ENCODE measurements at regions not wholly inside any gene's neighbourhood (a gene's known extent, or its start where the extent isn't known, plus 50 kb on each side); places are given as distances from the start of the nearest gene placed in this dataset.

DNA sequence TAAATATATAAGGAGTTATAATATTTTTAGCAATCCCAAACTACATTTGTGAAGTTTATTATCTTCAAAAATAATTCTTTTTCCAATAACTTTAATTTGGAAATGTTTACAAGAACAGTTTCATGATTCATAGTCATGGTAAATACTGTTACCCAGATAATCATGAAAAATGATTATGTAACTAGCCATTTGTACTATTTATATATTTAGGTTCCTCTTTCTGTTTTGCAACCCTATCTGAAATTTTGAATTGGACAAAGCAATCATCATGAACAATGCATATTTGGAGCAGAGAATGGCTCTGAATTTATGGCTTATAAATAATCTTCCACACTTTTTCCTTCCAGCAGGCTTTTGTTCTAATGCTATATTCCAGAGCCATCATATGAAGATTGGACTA, 499.7 kb downstream of the SLCO4C1 start:
- no peak for TF ChIP-seq EZH2phosphoT487 (IDR thresholded peaks at IDR 0.05; ENCODE audit: insufficient read depth, low read depth)
- no peak for TF ChIP-seq EZH2 (IDR thresholded peaks at IDR 0.05; ENCODE audit: insufficient read depth, poor library complexity, severe bottlenecking)
- H3K9ac ChIP-seq, result no peak overlapping the region
- no peaks in the 10 kb centered on the region for H4K20me1 ChIP-seq (ENCODE audit: insufficient read depth)
- in situ Hi-C loops (cut with MboI), result no loop called here
- H3K4me1 ChIP-seq (ENCODE audit: insufficient read depth), result no peaks in the 10 kb centered on the region
- no peaks in the 10 kb centered on the region for H3F3A ChIP-seq (ENCODE audit: insufficient read depth)
- H3K9me3 ChIP-seq (ENCODE audit: low read depth), result no peaks in the 10 kb centered on the region
- no peak overlapping the region for H3K4me3 ChIP-seq
- H3K36me3 ChIP-seq (ENCODE audit: low read depth), result no peaks in the 10 kb centered on the region
- no peak for DNase-seq
- no peak overlapping the region for H2AFZ ChIP-seq
- no peaks in the 10 kb centered on the region for H3K79me2 ChIP-seq (ENCODE audit: insufficient read depth)
- H3K27ac ChIP-seq, result no peak overlapping the region
- no peak overlapping the region for H3K4me2 ChIP-seq (ENCODE audit: unreplicated experiment)
- no peaks in the 10 kb centered on the region for H3K27me3 ChIP-seq (replicated peaks; ENCODE audit: insufficient read depth)
- no peaks in the 10 kb centered on the region for H3K9me2 ChIP-seq (ENCODE audit: insufficient read depth)

- in situ Hi-C loops (cut with MboI), result no loop called here
- DNase-seq, result no peak
- no peaks in the 10 kb centered on the region for H3K27me3 ChIP-seq (replicated peaks; ENCODE audit: insufficient read depth)
These were observed 507.3 kb downstream of the SLCO4C1 start for GRCh38 chr5:101788797-101789196.

GRCh38 chr5:101785090-101785489, 511.0 kb downstream of the SLCO4C1 start:
- no peaks in the 10 kb centered on the region for H4K20me1 ChIP-seq (ENCODE audit: insufficient read depth)
- no peaks in the 10 kb centered on the region for H3K9me3 ChIP-seq (ENCODE audit: low read depth)
- DNase-seq, result no peak
- H2AFZ ChIP-seq, result no peak overlapping the region
- no peaks in the 10 kb centered on the region for H3K4me1 ChIP-seq (ENCODE audit: insufficient read depth)
- H3K27me3 ChIP-seq (replicated peaks; ENCODE audit: insufficient read depth), result no peaks in the 10 kb centered on the region
- H3K4me3 ChIP-seq, result no peak overlapping the region
- H3F3A ChIP-seq (ENCODE audit: insufficient read depth), result no peaks in the 10 kb centered on the region
- H3K9me2 ChIP-seq (ENCODE audit: insufficient read depth), result no peaks in the 10 kb centered on the region
- H3K9ac ChIP-seq, result no peak overlapping the region
- no peaks in the 10 kb centered on the region for H3K79me2 ChIP-seq (ENCODE audit: insufficient read depth)
- H3K27ac ChIP-seq, result no peak overlapping the region
- 15 to 22% methylated on average over 2 of the region's 2 CpGs for WGBS, 2 experiments (ENCODE audit: low coverage in 1 of 2, low lambda C conversion rate in 2 of 2, missing lambda C conversion rate in 2 of 2)
- no peak overlapping the region for H3K4me2 ChIP-seq (ENCODE audit: unreplicated experiment)
- H3K36me3 ChIP-seq (ENCODE audit: low read depth), result no peaks in the 10 kb centered on the region
- in situ Hi-C loops (cut with MboI), result no loop called here
- TF ChIP-seq EZH2phosphoT487 (IDR thresholded peaks at IDR 0.05; ENCODE audit: insufficient read depth, low read depth) (no peak), EZH2 (IDR thresholded peaks at IDR 0.05; ENCODE audit: insufficient read depth, poor library complexity, severe bottlenecking) (no peak)

More at GRCh38 chr5:101788797-101789196, 507.3 kb downstream of the SLCO4C1 start:
- no peaks in the 10 kb centered on the region for H3K36me3 ChIP-seq (ENCODE audit: low read depth)
- TF ChIP-seq EZH2 (IDR thresholded peaks at IDR 0.05; ENCODE audit: insufficient read depth, poor library complexity, severe bottlenecking), result no peak
- TF ChIP-seq EZH2phosphoT487 (IDR thresholded peaks at IDR 0.05; ENCODE audit: insufficient read depth, low read depth), result no peak
- H3K4me1 ChIP-seq (ENCODE audit: insufficient read depth), result no peaks in the 10 kb centered on the region
- H3K9me3 ChIP-seq (ENCODE audit: low read depth), result no peaks in the 10 kb centered on the region
- no peak overlapping the region for H3K4me2 ChIP-seq (ENCODE audit: unreplicated experiment)
- H3K4me3 ChIP-seq, result no peak overlapping the region
- no peaks in the 10 kb centered on the region for H3K9me2 ChIP-seq (ENCODE audit: insufficient read depth)
- no peak overlapping the region for H3K27ac ChIP-seq
- no peaks in the 10 kb centered on the region for H4K20me1 ChIP-seq (ENCODE audit: insufficient read depth)
- no peaks in the 10 kb centered on the region for H3K79me2 ChIP-seq (ENCODE audit: insufficient read depth)
- 11 to 13% methylated on average over 4 of the region's 4 CpGs for WGBS, 2 experiments (ENCODE audit: low coverage in 1 of 2, low lambda C conversion rate in 2 of 2, missing lambda C conversion rate in 2 of 2)
- no peak overlapping the region for H3K9ac ChIP-seq
- H3F3A ChIP-seq (ENCODE audit: insufficient read depth), result no peaks in the 10 kb centered on the region
- H2AFZ ChIP-seq, result no peak overlapping the region

DNA sequence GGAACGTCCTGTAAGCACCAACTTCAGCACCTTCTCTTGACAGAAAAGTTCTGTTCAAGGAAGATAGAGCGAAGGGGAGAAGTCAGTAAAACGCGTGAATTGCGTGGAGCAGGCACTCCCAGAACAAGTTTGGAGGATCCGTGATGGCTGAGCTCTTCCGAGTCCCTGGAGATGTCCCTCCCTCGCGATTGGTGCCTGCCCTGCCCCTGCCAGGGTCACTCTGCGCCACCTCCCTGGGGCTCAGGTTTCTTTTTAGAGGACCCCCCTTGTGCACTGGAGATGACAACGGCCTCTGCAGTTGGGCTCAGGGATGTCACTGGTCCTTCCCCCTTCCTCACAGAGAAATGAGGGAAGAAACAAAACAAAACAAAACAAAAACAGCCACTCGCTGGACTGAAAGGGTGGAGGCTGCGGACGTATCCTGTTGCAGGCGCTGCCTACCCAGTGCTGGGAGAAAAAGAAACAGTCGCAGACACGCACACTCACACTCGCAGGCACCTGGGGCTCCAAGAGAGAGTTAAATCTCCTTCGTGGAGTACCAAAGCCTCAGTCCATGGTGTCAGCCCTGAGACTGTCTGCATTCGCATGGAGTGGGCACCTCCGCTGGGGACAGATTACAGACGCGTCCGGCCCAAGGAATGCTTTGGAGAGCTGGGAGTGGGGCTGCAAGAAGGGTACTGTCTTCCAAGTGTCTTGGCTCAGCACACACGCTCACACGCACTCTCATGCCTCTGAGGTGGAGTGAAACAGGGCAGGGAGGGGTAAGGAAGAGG, 512.7 kb downstream of the SLCO4C1 start:
- in situ Hi-C loops (cut with MboI), result no loop called here
- Histone ChIP-seq H3K9me3 (ENCODE audit: low read depth) (no peaks in the 10 kb centered on the region), H3K36me3 (ENCODE audit: low read depth) (no peaks in the 10 kb centered on the region), H4K20me1 (ENCODE audit: insufficient read depth) (no peaks in the 10 kb centered on the region), H3K9ac (no peak overlapping the region), H3K9me2 (ENCODE audit: insufficient read depth) (no peaks in the 10 kb centered on the region), H3K4me3 (peak overlapping the region; percentile 40), H2AFZ (no peak overlapping the region; the same call in 1 of the 2 replicates), H3K4me1 (ENCODE audit: insufficient read depth) (no peaks in the 10 kb centered on the region), H3K4me2 (ENCODE audit: unreplicated experiment) (no peak overlapping the region), H3K27me3 (replicated peaks; ENCODE audit: insufficient read depth) (no peaks in the 10 kb centered on the region), H3K27ac (no peak overlapping the region), H3F3A (ENCODE audit: insufficient read depth) (no peaks in the 10 kb centered on the region), H3K79me2 (ENCODE audit: insufficient read depth) (no peaks in the 10 kb centered on the region)
- no peak for TF ChIP-seq EZH2 (IDR thresholded peaks at IDR 0.05; ENCODE audit: insufficient read depth, poor library complexity, severe bottlenecking)
- TF ChIP-seq EZH2phosphoT487 (IDR thresholded peaks at IDR 0.05; ENCODE audit: insufficient read depth, low read depth), result no peak
- 26 to 28% methylated on average over 26 of the region's 26 CpGs for WGBS, 2 experiments (ENCODE audit: low coverage in 1 of 2, low lambda C conversion rate in 2 of 2, missing lambda C conversion rate in 2 of 2)
- DNase-seq, result no peak

Measured in GM23248 (cell line).